ENCODE measurements at regions not wholly inside any gene's neighbourhood (a gene's known extent, or its start where the extent isn't known, plus 50 kb on each side); places are given as distances from the start of the nearest gene placed in this dataset.

DNA sequence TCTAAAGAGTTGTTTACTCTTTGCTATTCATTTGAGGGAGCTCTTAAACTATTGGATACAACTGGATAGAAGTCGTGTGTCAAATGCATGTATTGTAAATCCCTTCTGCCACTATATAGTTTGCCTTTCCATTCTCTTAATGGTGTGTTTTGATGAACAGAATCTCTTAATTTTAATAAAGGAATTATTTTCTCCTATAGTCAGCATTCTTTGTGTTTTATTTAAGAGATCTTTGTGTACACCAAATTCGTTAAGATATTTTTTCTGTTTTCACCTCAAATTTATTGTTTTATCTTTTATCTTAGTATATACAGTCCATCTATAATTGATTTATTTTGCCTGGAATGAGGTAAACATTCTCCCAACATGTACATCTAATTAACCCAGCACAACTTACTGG is 551.5 kb upstream of the AGTR1 start:
- H3K9me3 ChIP-seq: no peaks in the 10 kb centered on the region
- TF ChIP-seq POLR2A (IDR thresholded peaks at IDR 0.05): no peak
- TF ChIP-seq, protein P1, sequence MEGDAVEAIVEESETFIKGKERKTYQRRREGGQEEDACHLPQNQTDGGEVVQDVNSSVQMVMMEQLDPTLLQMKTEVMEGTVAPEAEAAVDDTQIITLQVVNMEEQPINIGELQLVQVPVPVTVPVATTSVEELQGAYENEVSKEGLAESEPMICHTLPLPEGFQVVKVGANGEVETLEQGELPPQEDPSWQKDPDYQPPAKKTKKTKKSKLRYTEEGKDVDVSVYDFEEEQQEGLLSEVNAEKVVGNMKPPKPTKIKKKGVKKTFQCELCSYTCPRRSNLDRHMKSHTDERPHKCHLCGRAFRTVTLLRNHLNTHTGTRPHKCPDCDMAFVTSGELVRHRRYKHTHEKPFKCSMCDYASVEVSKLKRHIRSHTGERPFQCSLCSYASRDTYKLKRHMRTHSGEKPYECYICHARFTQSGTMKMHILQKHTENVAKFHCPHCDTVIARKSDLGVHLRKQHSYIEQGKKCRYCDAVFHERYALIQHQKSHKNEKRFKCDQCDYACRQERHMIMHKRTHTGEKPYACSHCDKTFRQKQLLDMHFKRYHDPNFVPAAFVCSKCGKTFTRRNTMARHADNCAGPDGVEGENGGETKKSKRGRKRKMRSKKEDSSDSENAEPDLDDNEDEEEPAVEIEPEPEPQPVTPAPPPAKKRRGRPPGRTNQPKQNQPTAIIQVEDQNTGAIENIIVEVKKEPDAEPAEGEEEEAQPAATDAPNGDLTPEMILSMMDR (IDR thresholded peaks at IDR 0.05 in 4 of 5, conservative IDR thresholded peaks at IDR 0.05 in 1 of 5): no peak
- no peak overlapping the region for H3K27ac ChIP-seq
- in situ Hi-C loops (cut with MboI; ENCODE audit: low sequenced_read_pairs in 4 of 4): no loop called here
- H3K27me3 ChIP-seq: no peaks in the 10 kb centered on the region
- no peaks in the 10 kb centered on the region for H3K4me1 ChIP-seq
- no peaks in the 10 kb centered on the region for H3K36me3 ChIP-seq
- intact Hi-C loops (cut with DNase I; ENCODE audit: low total_unique reads): no loop called here
- DNase-seq (no peak), ATAC-seq (no peak)
- H3K4me3 ChIP-seq: no peak overlapping the region

DNA sequence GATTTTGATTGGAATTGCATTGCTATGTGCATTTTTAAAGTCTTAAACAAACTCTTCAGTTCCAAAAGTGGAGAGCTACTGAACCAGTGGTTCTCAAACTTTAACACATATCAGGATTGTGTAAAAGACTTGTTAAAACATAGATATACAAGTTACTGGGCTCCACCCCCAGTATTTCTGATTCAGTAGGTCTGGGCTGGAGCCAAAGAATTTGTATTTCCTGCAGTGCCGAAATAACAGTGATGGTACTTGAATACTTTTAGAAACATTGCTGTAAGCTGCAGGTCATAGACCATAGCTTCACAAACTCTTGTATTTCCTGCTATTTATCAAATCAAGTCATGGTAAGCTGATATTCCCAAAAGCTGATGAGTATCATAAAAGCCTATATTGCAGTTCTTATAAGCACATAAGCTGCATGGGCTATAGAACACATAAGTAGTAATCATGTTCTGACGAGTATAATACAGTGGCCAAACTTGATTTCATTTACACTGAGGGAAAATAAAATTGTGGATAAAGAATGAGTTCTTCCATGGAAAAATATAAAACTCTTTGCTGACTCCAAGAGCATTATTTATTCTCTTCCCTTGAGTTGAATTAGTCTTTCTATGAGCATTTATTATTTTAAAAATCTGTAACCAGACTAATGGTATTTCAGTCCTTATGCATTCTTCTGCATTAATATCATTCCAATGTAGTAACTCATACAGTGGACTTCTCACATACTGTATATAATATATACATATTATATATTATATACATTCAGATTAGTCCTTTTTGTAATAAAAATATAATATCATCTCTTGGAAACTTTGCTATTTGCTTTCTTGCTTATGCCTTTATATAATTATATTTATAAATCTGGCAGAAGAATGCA is 550.5 kb upstream of the AGTR1 start:
- intact Hi-C loops (cut with DNase I; ENCODE audit: low total_unique reads) (no loop called here), in situ Hi-C loops (cut with MboI; ENCODE audit: low sequenced_read_pairs in 4 of 4) (no loop called here)
- Histone ChIP-seq H3K9me3 (no peaks in the 10 kb centered on the region), H3K36me3 (no peaks in the 10 kb centered on the region), H3K27me3 (no peaks in the 10 kb centered on the region), H3K4me3 (no peak overlapping the region), H3K27ac (no peak overlapping the region), H3K4me1 (no peaks in the 10 kb centered on the region)
- no peak for TF ChIP-seq POLR2A (IDR thresholded peaks at IDR 0.05)
- TF ChIP-seq, protein P1 (IDR thresholded peaks at IDR 0.05 in 4 of 5, conservative IDR thresholded peaks at IDR 0.05 in 1 of 5): no peak
- ATAC-seq (no peak), DNase-seq (no peak)

DNA sequence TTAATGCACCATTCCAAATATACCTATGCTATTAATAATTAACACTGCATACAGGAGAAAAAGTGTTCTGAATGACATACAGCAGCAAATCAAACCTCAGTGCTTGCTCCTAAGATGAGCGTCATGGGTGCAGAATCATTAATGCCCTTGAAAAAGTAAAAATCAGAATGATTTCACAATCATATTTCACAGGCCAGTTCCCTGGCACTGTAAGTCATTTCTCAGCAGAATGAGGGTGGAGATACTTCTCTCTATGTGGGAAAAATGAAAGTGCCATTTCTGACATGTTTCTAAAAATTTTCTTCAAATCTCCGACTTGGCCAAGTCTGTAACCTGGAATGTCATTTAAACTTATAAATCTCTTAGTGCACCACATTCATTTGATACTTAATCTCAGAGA is 549.8 kb upstream of the AGTR1 start:
- intact Hi-C loops (cut with DNase I; ENCODE audit: low total_unique reads): no loop called here
- no peaks in the 10 kb centered on the region for H3K36me3 ChIP-seq
- no peak overlapping the region for H3K27ac ChIP-seq
- no peak for TF ChIP-seq POLR2A (IDR thresholded peaks at IDR 0.05)
- TF ChIP-seq, protein P1 (IDR thresholded peaks at IDR 0.05 in 4 of 5, conservative IDR thresholded peaks at IDR 0.05 in 1 of 5): no peak
- no peaks in the 10 kb centered on the region for H3K4me1 ChIP-seq
- no peak for DNase-seq
- no peak for ATAC-seq
- H3K9me3 ChIP-seq: no peaks in the 10 kb centered on the region
- H3K4me3 ChIP-seq: no peak overlapping the region
- in situ Hi-C loops (cut with MboI; ENCODE audit: low sequenced_read_pairs in 4 of 4): no loop called here
- no peaks in the 10 kb centered on the region for H3K27me3 ChIP-seq

DNA sequence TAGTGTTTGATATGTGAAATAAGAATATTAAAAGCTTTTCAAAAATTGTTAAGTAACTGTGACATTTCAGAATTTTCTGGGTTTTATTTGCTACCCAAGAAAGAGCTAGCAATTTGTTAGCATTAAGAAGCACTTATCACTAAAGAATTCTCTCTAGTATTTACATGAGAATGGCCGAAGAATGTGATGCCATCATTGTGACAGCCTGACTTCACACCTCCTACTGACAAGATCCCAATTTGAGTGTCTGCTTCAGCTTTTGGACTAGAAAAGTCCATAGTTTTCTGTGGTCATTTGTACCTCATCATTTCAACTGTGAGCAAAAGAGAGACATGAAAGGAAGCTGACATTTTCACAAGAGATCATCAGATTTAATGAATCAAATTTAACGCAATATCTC is 548.1 kb upstream of the AGTR1 start:
- Histone ChIP-seq H3K9me3 (no peaks in the 10 kb centered on the region), H3K4me1 (no peaks in the 10 kb centered on the region), H3K27ac (no peak overlapping the region), H3K36me3 (no peaks in the 10 kb centered on the region), H3K4me3 (no peak overlapping the region), H3K27me3 (no peaks in the 10 kb centered on the region)
- in situ Hi-C loops (cut with MboI; ENCODE audit: low sequenced_read_pairs in 4 of 4) (no loop called here), intact Hi-C loops (cut with DNase I; ENCODE audit: low total_unique reads) (no loop called here)
- no peak for TF ChIP-seq POLR2A (IDR thresholded peaks at IDR 0.05)
- TF ChIP-seq, protein P1 (IDR thresholded peaks at IDR 0.05 in 4 of 5, conservative IDR thresholded peaks at IDR 0.05 in 1 of 5): no peak
- ATAC-seq: no peak
- no peak for DNase-seq
